Retinal pigment epithelial cell (primary cell): ENCODE measurements at regions not wholly inside any gene's neighbourhood (a gene's known extent, or its start where the extent isn't known, plus 50 kb on each side); places are given as distances from the start of the nearest gene placed in this dataset.

Source experiments
- DNase-seq: peaks from one replicate; pipeline ENCODE4 v3.0.0-alpha.2; 2010; ENCODE audit warnings: low read depth
- H3K4me3 ChIP-seq: 2 replicates; pipeline ENCODE4 v1.5.1; 2011; ENCODE audit warnings: mild to moderate bottlenecking, low read length, control low read depth, moderate library complexity
- CTCF ChIP-seq: conservative IDR thresholded peaks from 2 replicates; pipeline ENCODE4 v1.5.1; 2011; ENCODE audit warnings: low read depth, low read length, control low read depth, inconsistent platforms

GRCh38 chr6:145318952-145319351 is 416.4 kb downstream of the EPM2A start:
- DNase-seq = no peak
- no peak for TF ChIP-seq CTCF
- no peak overlapping the region for H3K4me3 ChIP-seq

DNA sequence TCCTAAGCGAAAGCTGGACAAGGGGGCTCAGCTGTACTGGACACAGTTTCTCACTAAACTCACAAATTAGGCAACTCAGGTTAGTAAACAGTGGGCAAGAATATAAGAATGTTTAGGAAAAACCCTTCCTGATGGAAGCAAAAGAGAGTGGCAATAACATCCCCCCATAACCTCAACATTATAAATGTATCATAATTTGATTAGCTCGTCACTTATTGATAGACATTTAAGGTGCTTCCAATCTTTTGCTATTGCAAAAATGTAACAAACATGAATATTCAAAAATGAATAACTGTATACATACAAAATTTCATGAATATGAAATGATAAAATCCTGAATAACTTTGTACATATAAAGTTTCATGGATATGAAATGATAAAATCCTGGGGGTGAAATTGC is 415.7 kb downstream of the EPM2A start:
- no peak overlapping the region for H3K4me3 ChIP-seq
- DNase-seq = no peak
- TF ChIP-seq CTCF = no peak

DNA sequence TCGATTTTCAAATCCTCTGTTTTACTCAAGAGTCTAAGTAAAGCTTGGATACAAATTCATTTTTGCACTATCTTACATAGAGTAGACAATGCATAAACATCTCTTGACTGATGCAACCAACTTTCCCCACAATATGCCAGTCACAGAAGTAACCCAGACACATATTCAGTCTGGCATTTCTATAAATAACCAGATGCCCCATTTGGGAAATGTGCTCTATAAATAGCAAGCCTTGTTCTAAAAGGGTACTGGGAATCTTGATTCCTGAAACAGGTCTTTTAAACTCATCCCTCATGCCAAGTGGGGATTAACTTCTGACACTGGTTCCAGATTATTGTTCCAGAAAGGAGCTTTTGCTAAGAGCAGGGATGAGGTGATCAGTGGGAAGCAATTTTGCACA is 411.7 kb downstream of the EPM2A start:
- no peak for DNase-seq
- TF ChIP-seq CTCF = no peak

DNA sequence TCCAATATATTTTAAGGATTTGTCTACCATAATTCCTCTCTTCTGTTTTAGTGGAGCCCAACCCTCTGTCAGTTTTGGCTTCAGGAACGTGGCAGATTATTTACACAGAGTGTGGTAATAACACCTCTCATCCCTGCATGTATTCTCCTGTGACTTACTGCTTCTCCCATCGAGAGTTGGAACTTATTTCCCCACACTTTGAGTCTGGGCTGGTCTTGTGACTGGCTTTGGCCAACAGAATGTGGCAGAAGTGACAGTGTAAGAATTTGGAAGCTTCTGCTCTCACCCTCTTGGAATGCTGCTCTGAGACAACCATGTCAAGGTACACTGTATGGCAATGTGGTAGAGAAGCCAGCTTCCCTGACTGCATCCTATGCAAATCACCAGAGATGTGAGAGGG is 407.7 kb downstream of the EPM2A start:
- H3K4me3 ChIP-seq = no peak overlapping the region
- no peak for TF ChIP-seq CTCF
- no peak for DNase-seq

More for the DNA sequence above, 411.7 kb downstream of the EPM2A start:
- H3K4me3 ChIP-seq = no peak overlapping the region

GRCh38 chr6:145329257-145329656 is 406.1 kb downstream of the EPM2A start:
- H3K4me3 ChIP-seq = no peak overlapping the region
- no peak for DNase-seq
- TF ChIP-seq CTCF = no peak

DNA sequence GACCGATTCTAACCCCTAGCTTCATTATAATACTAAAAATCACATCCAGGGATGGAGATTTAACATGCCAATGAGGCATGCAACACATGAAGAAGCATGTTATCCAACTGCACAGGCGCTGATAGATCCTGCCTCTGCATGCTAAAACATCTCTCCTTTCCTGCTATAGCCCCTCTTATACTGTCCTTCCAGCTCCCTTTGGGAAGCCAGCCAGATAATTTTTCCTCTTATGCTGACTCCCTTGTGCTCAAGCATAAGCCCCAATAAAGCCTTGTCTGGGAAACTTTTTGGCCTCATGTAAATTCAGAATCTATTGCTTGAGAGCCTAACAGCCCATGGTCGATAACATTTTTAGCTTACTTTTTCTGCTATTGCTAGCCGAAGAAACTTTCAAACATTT is 404.3 kb downstream of the EPM2A start:
- TF ChIP-seq CTCF = no peak
- H3K4me3 ChIP-seq = no peak overlapping the region
- no peak for DNase-seq

DNA sequence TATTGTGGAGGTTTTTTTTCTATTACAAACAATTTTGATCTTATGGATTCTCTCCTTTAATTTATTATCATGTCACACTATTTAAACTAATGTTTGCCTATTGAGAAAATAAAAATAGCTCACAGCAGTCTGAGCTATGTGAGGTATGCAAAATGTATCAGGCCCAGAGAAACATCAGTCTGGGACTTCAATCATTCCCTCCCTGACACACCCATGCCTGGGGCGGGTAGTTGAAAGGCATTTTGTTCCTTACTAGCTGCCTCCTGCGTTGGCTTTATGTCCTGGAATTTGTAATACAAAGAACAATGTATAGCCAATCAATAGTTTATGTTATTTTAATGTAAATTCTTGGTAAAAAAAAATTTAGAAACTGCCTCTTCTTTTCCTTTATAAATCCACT is 403.3 kb downstream of the EPM2A start:
- DNase-seq = no peak
- no peak overlapping the region for H3K4me3 ChIP-seq
- no peak for TF ChIP-seq CTCF
